ENCODE measurements at regions not wholly inside any gene's neighbourhood (a gene's known extent, or its start where the extent isn't known, plus 50 kb on each side); places are given as distances from the start of the nearest gene placed in this dataset.

- ATAC-seq = no peak
- DNase-seq (ENCODE audit: low spot score) = no peak
Measured at GRCh38 chr17:79148584-79148983, 74.0 kb downstream of the ENGASE start.

GRCh38 chr17:79147746-79148506 is 73.3 kb downstream of the ENGASE start:
- ATAC-seq = no peak

GRCh38 chr17:79146562-79146961 is 71.9 kb downstream of the ENGASE start:
- DNase-seq (ENCODE audit: low spot score) = no peak
- ATAC-seq = no peak

More at GRCh38 chr17:79147746-79148506, 73.3 kb downstream of the ENGASE start:
- DNase-seq (ENCODE audit: low spot score) = no peak

- no peak for DNase-seq (ENCODE audit: low spot score)
Measured at GRCh38 chr17:79145548-79145947, 70.9 kb downstream of the ENGASE start.

GRCh38 chr17:79144133-79144532 is 69.5 kb downstream of the ENGASE start:
- DNase-seq (ENCODE audit: low spot score) = no peak
- no peak for ATAC-seq

More at GRCh38 chr17:79145548-79145947, 70.9 kb downstream of the ENGASE start:
- ATAC-seq = no peak

- no peak for DNase-seq (ENCODE audit: low spot score)
- no peak for ATAC-seq
Measured at GRCh38 chr17:79142375-79142774, 67.8 kb downstream of the ENGASE start.

- DNase-seq (ENCODE audit: low spot score) (no peak), ATAC-seq (no peak)
Measured at GRCh38 chr17:79141578-79142355, 67.1 kb downstream of the ENGASE start.

GRCh38 chr17:79138826-79139225 is 64.2 kb downstream of the ENGASE start:
- DNase-seq (ENCODE audit: low spot score) (no peak), ATAC-seq (no peak)

- DNase-seq (ENCODE audit: low spot score) (no peak), ATAC-seq (no peak)
Measured at GRCh38 chr17:79137789-79138165, 63.2 kb downstream of the ENGASE start.

GRCh38 chr17:79137015-79137788 is 62.6 kb downstream of the ENGASE start:
- ATAC-seq = peak; percentile 16
- no peak for DNase-seq (ENCODE audit: low spot score)

GRCh38 chr17:79136596-79136995 is 62.0 kb downstream of the ENGASE start:
- no peak for DNase-seq (ENCODE audit: low spot score)
- ATAC-seq = no peak

Measured in left lobe of liver (tissue), 2 donors.